WTC11 (cell line): ENCODE measurements at regions not wholly inside any gene's neighbourhood (a gene's known extent, or its start where the extent isn't known, plus 50 kb on each side); places are given as distances from the start of the nearest gene placed in this dataset.

ENCODE experiments used
- ATAC-seq: fragments of 200-7000 bp; cut with Tn5 transposase; 2 replicates; pipeline ENCODE4 v1.10.0; 2021; ENCODE audit warnings: mild to moderate bottlenecking, moderate library complexity
- CTCF ChIA-PET: fragments of 300-600 bp; sonication (Branson Sonifier 250); formaldehyde crosslinking; loops from one replicate; lab custom pipeline; 2021; ENCODE audit warnings: antibody characterized with exemption; lab: Charles Lee
- POLR2A ChIA-PET: fragments of 350-600 bp; sonication (Branson Sonifier 250); formaldehyde crosslinking; loops from one replicate; lab custom pipeline; 2021; ENCODE audit warnings: antibody characterized with exemption; lab: Charles Lee
- DNase-seq: peaks from one replicate; pipeline ENCODE4 v3.0.0; 2021; ENCODE audit warnings: low spot score
- H3K27ac Mint-ChIP-seq: 2 replicates; pipeline ENCODE4 v1.8.0; 2021; ENCODE audit warnings: mixed read lengths
- H3K27me3 Mint-ChIP-seq: 2 replicates; pipeline ENCODE4 v1.8.0; 2021; ENCODE audit warnings: low read depth, mild to moderate bottlenecking, moderate library complexity, mixed read lengths
- H3K36me3 Mint-ChIP-seq: 2 replicates; pipeline ENCODE4 v1.8.0; 2021; ENCODE audit warnings: mixed read lengths
- H3K4me1 Mint-ChIP-seq: 2 replicates; pipeline ENCODE4 v1.8.0; 2022; ENCODE audit warnings: mixed read lengths
- H3K4me3 Mint-ChIP-seq: 2 replicates; pipeline ENCODE4 v1.8.0; 2021; ENCODE audit warnings: mild to moderate bottlenecking, moderate library complexity, mixed read lengths
- H3K9me3 Mint-ChIP-seq: 2 replicates; pipeline ENCODE4 v1.8.0; 2021; ENCODE audit warnings: mixed read lengths
- MYBL2 ChIP-seq: sonication (generic); formaldehyde crosslinking; IDR thresholded peaks from 2 replicates; pipeline ENCODE4 v1.8.1; 2023; ENCODE audit warnings: mild to moderate bottlenecking, moderate library complexity, missing genetic modification reagents
- PRRX2 ChIP-seq: fragments of 250-450 bp; sonication (Bioruptor Pico); IDR thresholded peaks from 2 replicates; pipeline ENCODE4 v1.8.0; 2021; ENCODE audit warnings: mild to moderate bottlenecking
- RORB ChIP-seq: fragments of 250-450 bp; sonication (Bioruptor Pico); IDR thresholded peaks from 2 replicates; pipeline ENCODE4 v1.9.0; 2021; ENCODE audit warnings: mild to moderate bottlenecking
- SP1 ChIP-seq: sonication (generic); formaldehyde crosslinking; conservative IDR thresholded peaks from 2 replicates; pipeline ENCODE4 v1.8.1; 2022; ENCODE audit warnings: missing genetic modification reagents
- TEAD4 ChIP-seq: sonication (generic); formaldehyde crosslinking; IDR thresholded peaks from 2 replicates; pipeline ENCODE4 v1.8.0; 2022; ENCODE audit warnings: mild to moderate bottlenecking, missing genetic modification reagents
- ZNF232 ChIP-seq: sonication (generic); formaldehyde crosslinking; IDR thresholded peaks from 2 replicates; pipeline ENCODE4 v1.8.0; 2022; ENCODE audit warnings: mild to moderate bottlenecking, missing genetic modification reagents
- TF ChIP-seq, protein P1 (sequence below): fragments of 250-450 bp; sonication (Bioruptor Pico); IDR thresholded peaks from 2 replicates; pipeline ENCODE4 v1.9.0; 2021; ENCODE audit warnings: moderate library complexity, mild to moderate bottlenecking, inconsistent platforms, borderline replicate concordance
- TF ChIP-seq, protein P2 (sequence below): sonication (generic); formaldehyde crosslinking; IDR thresholded peaks from 2 replicates; pipeline ENCODE4 v1.8.0; 2022; ENCODE audit warnings: missing genetic modification reagents
- TF ChIP-seq, protein P3 (sequence below): fragments of 250-450 bp; sonication (Bioruptor Pico); conservative IDR thresholded peaks from 2 replicates; pipeline ENCODE4 v1.9.0; 2021; ENCODE audit warnings: mild to moderate bottlenecking
- TF ChIP-seq, protein P4 (sequence below): fragments of 250-450 bp; sonication (Bioruptor Pico); IDR thresholded peaks from 2 replicates; pipeline ENCODE4 v2.1.2; 2022; ENCODE audit warnings: mild to moderate bottlenecking, moderate library complexity
- TF ChIP-seq, protein P5 (sequence below): sonication (generic); formaldehyde crosslinking; IDR thresholded peaks from 2 replicates; pipeline ENCODE4 v1.8.1; 2023; ENCODE audit warnings: mild to moderate bottlenecking, moderate library complexity, missing genetic modification reagents
- TF ChIP-seq, protein P6 (sequence below): fragments of 250-450 bp; sonication (Bioruptor Pico); IDR thresholded peaks from 2 replicates; pipeline ENCODE4 v1.9.0; 2021; ENCODE audit warnings: mild to moderate bottlenecking

DNA sequence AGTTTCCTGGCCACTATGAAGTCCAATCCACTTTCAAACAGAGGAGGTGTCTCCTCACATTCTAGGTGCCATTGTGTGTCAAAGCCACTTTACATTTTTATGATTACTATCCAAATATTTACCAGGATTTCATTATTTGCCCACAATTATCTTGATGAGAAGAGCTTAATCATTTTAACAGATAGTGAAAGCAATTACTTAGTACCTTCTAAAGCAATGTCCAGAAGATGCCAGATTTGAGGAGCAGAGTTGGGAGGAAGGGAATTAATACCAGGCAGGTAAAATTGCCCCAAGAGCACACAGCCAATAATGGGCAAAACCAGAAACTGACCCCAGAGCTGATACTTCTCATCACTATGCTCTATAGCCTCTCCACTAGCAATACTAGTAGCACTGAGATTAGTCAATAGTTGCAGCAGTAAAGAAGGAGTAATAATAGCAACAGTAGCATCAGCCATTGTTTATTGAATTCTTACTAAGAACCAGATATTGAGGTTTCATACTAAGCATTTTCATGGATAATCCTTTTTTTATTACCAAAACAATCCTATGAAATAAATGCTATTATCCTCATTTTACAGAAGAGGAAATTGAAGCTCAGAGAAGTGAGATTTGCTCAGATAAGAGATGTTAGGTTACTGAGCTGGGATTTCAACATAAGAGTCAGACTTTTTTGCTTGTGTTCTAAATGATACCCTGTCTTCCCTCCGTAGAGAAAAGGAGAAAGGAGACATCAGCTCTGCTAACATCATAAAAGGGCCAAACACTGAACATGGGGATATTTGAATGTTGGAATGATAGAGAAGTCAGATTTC, 509.3 kb upstream of the CFAP20DC start (continued):
- TF ChIP-seq, protein P1, sequence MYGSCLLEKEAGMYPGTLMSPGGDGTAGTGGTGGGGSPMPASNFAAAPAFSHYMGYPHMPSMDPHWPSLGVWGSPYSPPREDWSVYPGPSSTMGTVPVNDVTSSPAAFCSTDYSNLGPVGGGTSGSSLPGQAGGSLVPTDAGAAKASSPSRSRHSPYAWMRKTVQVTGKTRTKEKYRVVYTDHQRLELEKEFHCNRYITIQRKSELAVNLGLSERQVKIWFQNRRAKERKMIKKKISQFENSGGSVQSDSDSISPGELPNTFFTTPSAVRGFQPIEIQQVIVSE (CRISPR knock-in tag): no peak
- TF ChIP-seq, protein P2, sequence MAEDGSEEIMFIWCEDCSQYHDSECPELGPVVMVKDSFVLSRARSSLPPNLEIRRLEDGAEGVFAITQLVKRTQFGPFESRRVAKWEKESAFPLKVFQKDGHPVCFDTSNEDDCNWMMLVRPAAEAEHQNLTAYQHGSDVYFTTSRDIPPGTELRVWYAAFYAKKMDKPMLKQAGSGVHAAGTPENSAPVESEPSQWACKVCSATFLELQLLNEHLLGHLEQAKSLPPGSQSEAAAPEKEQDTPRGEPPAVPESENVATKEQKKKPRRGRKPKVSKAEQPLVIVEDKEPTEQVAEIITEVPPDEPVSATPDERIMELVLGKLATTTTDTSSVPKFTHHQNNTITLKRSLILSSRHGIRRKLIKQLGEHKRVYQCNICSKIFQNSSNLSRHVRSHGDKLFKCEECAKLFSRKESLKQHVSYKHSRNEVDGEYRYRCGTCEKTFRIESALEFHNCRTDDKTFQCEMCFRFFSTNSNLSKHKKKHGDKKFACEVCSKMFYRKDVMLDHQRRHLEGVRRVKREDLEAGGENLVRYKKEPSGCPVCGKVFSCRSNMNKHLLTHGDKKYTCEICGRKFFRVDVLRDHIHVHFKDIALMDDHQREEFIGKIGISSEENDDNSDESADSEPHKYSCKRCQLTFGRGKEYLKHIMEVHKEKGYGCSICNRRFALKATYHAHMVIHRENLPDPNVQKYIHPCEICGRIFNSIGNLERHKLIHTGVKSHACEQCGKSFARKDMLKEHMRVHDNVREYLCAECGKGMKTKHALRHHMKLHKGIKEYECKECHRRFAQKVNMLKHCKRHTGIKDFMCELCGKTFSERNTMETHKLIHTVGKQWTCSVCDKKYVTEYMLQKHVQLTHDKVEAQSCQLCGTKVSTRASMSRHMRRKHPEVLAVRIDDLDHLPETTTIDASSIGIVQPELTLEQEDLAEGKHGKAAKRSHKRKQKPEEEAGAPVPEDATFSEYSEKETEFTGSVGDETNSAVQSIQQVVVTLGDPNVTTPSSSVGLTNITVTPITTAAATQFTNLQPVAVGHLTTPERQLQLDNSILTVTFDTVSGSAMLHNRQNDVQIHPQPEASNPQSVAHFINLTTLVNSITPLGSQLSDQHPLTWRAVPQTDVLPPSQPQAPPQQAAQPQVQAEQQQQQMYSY (CRISPR knock-in tag): no peak
- TF ChIP-seq, protein P3, sequence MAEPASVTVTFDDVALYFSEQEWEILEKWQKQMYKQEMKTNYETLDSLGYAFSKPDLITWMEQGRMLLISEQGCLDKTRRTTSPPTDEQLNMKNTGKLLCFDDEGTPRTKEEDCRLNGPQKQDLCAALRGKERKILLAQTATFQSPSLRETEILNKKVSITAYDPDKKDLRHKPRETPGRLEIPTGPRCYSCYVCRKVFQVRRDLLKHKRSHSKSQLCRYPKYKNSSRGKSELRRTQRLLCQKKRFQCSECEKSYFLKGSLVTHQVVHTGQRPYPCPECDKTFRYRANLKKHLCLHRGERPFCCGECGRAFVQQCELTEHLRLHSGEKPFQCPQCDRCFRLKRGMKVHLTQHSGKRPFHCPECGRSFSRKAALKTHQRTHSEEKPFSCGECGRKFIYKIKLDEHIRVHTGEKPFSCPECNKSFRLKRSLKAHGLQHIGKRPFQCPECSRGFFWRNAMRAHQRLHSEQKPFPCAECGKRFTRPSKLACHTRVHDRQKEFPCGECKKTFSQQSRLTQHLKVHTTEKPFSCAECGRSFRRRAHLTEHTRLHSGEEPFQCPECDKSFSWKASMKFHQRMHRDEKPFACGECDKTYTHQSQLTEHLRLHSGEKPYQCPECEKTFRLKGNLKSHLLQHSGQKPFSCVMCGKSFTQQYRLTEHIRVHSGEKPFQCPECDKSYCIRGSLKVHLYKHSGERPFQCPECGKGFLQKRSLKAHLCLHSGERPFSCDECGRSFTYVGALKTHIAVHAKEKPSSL (CRISPR knock-in tag): no peak
- TF ChIP-seq, protein P4, sequence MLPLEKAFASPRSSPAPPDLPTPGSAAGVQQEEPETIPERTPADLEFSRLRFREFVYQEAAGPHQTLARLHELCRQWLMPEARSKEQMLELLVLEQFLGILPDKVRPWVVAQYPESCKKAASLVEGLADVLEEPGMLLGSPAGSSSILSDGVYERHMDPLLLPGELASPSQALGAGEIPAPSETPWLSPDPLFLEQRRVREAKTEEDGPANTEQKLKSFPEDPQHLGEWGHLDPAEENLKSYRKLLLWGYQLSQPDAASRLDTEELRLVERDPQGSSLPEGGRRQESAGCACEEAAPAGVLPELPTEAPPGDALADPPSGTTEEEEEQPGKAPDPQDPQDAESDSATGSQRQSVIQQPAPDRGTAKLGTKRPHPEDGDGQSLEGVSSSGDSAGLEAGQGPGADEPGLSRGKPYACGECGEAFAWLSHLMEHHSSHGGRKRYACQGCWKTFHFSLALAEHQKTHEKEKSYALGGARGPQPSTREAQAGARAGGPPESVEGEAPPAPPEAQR (CRISPR knock-in tag): no peak

DNA sequence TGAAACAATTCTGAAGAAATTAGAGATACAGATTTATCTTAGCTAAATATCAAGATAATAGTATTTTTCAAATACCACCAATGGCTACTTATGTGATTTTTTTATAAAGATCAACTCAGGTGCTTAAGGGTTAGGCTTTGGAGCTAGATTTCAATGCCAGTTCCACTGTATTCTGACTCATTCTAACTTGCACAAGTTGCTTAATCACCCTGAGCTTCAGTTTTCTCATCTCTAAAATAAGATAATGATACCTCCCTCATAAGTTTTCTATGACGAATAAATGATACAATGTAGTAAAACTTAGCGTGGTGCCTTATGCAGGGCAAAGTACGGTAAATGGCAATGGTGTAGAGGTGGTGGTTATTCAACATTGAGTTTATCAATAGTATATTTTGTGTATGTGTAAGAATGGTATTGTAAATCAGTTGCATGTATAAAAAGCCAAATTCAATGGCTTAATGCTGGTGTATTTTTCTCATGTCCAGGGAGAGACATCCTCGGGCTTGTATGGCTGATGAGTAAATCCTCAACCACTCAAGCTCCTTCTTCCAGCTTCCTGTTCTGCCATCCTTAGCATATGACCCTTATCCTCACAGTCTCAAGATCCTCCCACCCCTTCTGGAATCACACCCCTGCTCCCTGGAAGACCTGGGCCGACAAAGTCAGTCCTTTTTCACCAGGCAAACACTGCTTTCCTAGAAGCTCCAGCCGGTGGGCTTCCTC, 505.9 kb upstream of the CFAP20DC start:
- Mint-ChIP-seq H3K9me3 (no peaks in the 10 kb centered on the region), H3K27me3 (no peaks in the 10 kb centered on the region), H3K36me3 (no peaks in the 10 kb centered on the region), H3K4me3 (no peak overlapping the region), H3K27ac (no peak overlapping the region), H3K4me1 (no peaks in the 10 kb centered on the region)
- ChIA-PET POLR2A (no interaction called here), CTCF (no interaction called here)
- no peak for TF ChIP-seq PRRX2
- ATAC-seq (no peak), DNase-seq (no peak)

DNA sequence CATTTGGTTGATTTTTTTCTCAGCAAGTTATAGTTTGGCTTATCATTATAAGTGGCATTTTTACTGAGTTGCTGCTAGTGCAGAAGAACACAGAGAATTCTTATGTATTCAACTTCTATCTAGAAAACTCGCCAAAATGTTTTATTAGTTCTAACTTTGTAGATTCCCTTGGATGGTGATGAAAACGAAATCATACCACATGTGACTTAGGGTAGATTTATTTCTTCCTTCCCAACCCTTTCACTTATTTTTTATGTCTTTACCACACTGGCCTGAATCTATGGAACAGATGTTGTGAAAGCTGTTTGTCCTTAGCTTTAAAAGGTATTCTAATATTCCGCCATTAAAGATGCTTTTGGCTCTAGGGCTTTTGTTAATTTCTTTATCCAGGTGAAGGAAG, 503.3 kb upstream of the CFAP20DC start:
- no peak for DNase-seq
- TF ChIP-seq TEAD4 (CRISPR knock-in tag): no peak
- no peak for TF ChIP-seq ZNF232 (CRISPR knock-in tag)
- TF ChIP-seq RORB: no peak
- TF ChIP-seq, protein P5, sequence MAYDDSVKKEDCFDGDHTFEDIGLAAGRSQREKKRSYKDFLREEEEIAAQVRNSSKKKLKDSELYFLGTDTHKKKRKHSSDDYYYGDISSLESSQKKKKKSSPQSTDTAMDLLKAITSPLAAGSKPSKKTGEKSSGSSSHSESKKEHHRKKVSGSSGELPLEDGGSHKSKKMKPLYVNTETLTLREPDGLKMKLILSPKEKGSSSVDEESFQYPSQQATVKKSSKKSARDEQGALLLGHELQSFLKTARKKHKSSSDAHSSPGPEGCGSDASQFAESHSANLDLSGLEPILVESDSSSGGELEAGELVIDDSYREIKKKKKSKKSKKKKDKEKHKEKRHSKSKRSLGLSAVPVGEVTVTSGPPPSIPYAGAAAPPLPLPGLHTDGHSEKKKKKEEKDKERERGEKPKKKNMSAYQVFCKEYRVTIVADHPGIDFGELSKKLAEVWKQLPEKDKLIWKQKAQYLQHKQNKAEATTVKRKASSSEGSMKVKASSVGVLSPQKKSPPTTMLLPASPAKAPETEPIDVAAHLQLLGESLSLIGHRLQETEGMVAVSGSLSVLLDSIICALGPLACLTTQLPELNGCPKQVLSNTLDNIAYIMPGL (CRISPR knock-in tag): no peak
- TF ChIP-seq MYBL2 (CRISPR knock-in tag): no peak
- TF ChIP-seq, protein P6, sequence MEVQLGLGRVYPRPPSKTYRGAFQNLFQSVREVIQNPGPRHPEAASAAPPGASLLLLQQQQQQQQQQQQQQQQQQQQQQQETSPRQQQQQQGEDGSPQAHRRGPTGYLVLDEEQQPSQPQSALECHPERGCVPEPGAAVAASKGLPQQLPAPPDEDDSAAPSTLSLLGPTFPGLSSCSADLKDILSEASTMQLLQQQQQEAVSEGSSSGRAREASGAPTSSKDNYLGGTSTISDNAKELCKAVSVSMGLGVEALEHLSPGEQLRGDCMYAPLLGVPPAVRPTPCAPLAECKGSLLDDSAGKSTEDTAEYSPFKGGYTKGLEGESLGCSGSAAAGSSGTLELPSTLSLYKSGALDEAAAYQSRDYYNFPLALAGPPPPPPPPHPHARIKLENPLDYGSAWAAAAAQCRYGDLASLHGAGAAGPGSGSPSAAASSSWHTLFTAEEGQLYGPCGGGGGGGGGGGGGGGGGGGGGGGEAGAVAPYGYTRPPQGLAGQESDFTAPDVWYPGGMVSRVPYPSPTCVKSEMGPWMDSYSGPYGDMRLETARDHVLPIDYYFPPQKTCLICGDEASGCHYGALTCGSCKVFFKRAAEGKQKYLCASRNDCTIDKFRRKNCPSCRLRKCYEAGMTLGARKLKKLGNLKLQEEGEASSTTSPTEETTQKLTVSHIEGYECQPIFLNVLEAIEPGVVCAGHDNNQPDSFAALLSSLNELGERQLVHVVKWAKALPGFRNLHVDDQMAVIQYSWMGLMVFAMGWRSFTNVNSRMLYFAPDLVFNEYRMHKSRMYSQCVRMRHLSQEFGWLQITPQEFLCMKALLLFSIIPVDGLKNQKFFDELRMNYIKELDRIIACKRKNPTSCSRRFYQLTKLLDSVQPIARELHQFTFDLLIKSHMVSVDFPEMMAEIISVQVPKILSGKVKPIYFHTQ (CRISPR knock-in tag): no peak
- TF ChIP-seq SP1 (CRISPR knock-in tag): no peak
- H3K9me3 Mint-ChIP-seq: no peaks in the 10 kb centered on the region
- POLR2A ChIA-PET: no interaction called here
- no peaks in the 10 kb centered on the region; the same call in 1 of the 2 replicates for H3K4me1 Mint-ChIP-seq
- CTCF ChIA-PET: no interaction called here
- H3K27ac Mint-ChIP-seq: no peak overlapping the region
- H3K36me3 Mint-ChIP-seq: no peaks in the 10 kb centered on the region
- no peaks in the 10 kb centered on the region for H3K27me3 Mint-ChIP-seq
- H3K4me3 Mint-ChIP-seq: no peak overlapping the region
- ATAC-seq: no peak
